Spleen (tissue), 7 donors: ENCODE measurements at regions not wholly inside any gene's neighbourhood (a gene's known extent, or its start where the extent isn't known, plus 50 kb on each side); places are given as distances from the start of the nearest gene placed in this dataset.

Source experiments
- POLR2A ChIP-seq, 3 donors: fragments of 450-650 bp; IDR thresholded peaks; one replicate each; pipeline ENCODE4 v1.5.1; 2017; ENCODE audit warnings: antibody characterized with exemption in 3 of 3, mild to moderate bottlenecking in 1 of 3
- POLR2AphosphoS5 ChIP-seq, 3 donors: sonication (generic); formaldehyde crosslinking; IDR thresholded peaks; one replicate each; pipeline ENCODE4 v1.5.1; 2017; ENCODE audit warnings: antibody characterized with exemption in 3 of 3
- TF ChIP-seq, protein P1 (sequence below), 11 experiments: fragments of 200-600 bp in 7 of 11; fragments of 450-650 bp in 4 of 11; sonication (generic) in 4 of 11; IDR thresholded peaks in 8 of 11; conservative IDR thresholded peaks in 3 of 11; 1 replicate in 7 of 11; 2 replicates in 4 of 11; pipeline versions ENCODE4 v1.4.0 to v1.8.0; 2016 to 2021; ENCODE audit warnings: antibody characterized with exemption in 11 of 11, inconsistent platforms in 4 of 11, mild to moderate bottlenecking in 1 of 11
- donor health status: DM: no; HTN: no; CAD: no; lungs with moderate emphysema.
- donor health status: DM: no; HTN: no; CAD: no.
- donor health status: DM: no; HTN: no; CAD: no.

DNA sequence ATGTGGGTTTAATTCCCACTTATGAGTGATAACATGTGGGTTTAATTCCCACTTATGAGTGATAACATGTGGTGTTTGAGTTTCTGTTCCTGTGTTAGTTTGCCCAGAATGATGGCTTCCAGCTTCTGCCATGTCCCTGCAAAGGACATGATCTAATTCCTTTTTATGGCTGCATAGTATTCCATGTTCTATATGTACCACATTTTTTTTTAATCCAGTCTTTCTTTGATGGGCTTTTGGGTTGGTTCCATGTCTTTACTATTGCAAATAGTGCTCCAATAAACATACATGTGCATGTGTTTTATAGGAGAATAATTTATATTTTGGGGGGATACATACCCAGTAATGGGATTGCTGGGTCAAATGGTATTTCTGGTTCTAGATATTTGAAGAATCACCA is 317.8 kb downstream of the MMUT start:
- TF ChIP-seq, protein P1, sequence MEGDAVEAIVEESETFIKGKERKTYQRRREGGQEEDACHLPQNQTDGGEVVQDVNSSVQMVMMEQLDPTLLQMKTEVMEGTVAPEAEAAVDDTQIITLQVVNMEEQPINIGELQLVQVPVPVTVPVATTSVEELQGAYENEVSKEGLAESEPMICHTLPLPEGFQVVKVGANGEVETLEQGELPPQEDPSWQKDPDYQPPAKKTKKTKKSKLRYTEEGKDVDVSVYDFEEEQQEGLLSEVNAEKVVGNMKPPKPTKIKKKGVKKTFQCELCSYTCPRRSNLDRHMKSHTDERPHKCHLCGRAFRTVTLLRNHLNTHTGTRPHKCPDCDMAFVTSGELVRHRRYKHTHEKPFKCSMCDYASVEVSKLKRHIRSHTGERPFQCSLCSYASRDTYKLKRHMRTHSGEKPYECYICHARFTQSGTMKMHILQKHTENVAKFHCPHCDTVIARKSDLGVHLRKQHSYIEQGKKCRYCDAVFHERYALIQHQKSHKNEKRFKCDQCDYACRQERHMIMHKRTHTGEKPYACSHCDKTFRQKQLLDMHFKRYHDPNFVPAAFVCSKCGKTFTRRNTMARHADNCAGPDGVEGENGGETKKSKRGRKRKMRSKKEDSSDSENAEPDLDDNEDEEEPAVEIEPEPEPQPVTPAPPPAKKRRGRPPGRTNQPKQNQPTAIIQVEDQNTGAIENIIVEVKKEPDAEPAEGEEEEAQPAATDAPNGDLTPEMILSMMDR (IDR thresholded peaks at IDR 0.05 in 8 of 11, conservative IDR thresholded peaks at IDR 0.05 in 3 of 11) = no peak
- TF ChIP-seq POLR2AphosphoS5 (IDR thresholded peaks at IDR 0.05) (no peak), POLR2A (IDR thresholded peaks at IDR 0.05) (no peak)
